NOMO-1 treated with DMSO at 0.1 percent for 48 hours (cell line): ENCODE measurements at regions not wholly inside any gene's neighbourhood (a gene's known extent, or its start where the extent isn't known, plus 50 kb on each side); places are given as distances from the start of the nearest gene placed in this dataset.
A peak's percentile ranks its signal among the peaks of the same experiment; 100 is the strongest.

Source experiments
- DNase-seq: peaks from one replicate; lab custom pipeline; 2025; ENCODE audit not compliant: unreplicated experiment; lab: John Stamatoyannopoulos, UW

DNA sequence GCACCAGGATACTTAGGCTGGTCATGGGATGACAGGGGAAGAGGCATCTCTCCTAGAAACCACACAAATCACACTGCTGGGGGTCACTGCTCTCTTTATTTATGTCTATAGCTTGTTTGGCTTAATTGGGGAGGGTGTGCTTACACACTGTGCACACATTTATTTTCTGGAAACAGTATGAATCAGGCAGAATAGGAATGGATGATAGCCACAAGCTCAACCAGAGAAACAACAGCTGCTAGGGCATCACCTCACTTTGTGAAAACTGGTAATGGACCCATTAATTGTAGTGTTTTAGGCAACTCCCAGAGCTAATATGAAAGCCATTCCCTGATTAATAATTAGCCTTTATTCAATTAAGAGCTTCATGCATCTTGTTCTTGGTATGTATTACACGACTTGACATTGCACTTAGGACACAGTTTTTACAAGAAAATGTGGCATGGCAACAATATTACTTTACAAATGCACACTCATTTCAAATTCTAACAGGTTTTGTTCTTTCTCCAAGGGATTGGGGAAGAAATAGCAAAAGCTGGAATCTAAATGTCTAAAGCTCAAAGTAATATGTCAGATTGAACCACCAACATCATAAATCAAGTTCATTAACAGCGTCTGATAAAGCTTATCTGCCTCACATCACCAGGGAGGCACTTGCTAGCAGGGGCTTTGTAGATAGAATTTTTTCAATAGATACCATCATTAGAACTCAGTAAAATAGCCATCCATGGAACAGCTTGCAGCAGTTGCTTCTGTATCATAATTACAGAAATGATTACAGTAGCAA, 361.9 kb upstream of the FSHR start:
- no peak for DNase-seq

DNA sequence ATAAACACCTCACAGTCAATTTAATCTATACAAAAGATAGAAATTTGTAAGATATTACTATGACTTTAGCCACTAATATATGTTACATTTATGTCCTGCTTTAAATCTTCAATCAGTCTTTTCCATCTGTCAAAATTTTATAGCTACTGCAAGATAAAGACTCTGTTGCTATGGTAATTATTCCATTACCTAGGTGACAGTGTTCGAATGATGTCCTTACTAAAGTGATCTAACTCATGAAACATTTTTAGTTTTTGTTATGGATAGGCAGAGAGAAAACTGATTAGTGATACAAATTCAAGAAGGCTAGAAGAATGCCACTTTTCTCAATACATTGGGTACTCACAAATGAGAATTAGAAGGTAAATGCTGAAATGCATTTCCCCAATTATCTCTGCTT, 359.9 kb upstream of the FSHR start:
- DNase-seq = no peak

DNA sequence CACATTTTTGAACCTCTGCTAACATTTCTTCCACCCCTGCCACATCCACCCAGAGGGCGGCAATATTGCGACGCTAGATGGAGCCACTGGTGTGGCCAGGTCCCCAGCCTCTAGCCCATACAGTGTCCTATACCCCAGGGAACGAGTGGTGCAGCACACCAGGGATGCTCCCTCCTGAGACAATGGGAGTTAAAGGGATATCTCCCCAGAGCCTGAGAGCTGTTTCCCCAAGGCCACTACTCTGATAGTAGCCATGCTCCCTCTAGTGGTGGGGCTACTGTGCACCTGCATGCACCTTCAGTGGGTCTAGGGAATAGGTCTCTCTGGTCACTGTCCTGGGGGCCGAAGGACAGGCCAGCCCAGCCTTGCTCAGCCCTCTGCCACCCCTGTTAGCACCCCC, 336.4 kb upstream of the FSHR start:
- peak; percentile 6 for DNase-seq

DNA sequence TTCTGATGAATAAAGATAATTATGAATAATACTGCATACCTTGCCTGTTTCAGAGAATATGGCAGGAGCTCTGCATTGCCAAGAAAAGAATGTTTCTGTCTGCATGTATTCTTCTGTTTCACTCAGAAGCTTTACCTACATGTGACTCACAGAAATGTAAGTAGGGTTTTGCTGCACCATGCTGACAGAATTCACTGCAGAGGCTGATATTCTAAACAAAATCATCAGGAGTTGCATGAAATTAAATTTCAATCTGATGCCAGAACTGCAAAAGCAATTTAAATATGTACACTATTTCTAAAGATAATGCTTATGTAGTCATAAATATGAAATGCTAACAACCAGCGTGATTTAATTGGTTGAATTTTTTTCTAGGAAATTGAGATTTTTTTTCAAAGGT, 332.8 kb upstream of the FSHR start:
- DNase-seq = no peak

DNA sequence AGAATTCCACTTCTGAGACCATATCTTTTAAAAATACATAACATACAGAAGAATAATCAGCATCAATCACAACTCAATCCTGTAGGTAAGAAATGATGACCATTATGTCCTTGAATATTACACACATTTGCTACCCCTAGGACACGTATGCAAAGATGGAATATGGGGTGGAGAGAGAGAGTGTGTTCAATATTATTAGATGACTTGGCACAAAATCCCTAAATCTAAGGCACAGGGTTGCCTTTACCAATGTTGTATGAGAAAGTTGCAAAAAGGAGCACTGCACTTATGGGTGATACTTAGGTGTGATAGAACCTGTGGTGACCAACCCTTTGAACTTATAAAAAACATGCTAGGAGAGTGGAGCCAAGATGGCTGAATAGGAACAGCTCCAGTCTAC, 326.2 kb upstream of the FSHR start:
- no peak for DNase-seq

DNA sequence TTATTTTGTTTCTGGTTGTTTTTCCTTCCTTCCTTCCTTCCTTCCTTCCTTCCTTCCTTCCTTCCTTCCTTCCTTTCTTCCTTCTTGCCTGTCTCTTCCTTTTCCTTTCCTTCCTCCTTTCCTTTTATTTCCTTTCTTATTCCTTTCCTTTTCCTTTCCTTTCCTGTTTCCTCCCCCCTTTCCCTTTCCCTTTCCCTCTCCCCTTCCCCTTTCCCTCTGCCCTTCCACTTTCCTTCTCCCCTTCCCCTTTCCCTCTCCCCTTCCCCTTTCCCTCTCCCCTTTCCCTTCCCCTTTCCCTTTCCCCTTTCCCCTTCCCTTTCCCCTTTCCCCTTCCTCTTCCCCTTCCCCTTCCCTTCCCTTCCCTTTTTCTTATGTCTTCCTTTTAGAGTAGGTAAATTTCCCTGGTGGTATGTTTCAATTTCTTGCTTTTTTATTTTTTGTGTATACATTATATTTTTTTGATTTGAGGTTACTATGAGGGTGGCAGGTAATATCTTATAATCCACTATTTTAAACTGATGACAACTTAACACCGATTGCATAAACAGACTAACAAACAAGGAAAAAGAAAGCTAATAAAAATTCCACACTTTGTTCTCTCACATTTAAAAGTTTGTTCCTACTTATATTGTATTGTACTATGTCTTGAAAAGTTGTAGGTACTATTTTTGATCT, 311.0 kb upstream of the FSHR start:
- DNase-seq = no peak

DNA sequence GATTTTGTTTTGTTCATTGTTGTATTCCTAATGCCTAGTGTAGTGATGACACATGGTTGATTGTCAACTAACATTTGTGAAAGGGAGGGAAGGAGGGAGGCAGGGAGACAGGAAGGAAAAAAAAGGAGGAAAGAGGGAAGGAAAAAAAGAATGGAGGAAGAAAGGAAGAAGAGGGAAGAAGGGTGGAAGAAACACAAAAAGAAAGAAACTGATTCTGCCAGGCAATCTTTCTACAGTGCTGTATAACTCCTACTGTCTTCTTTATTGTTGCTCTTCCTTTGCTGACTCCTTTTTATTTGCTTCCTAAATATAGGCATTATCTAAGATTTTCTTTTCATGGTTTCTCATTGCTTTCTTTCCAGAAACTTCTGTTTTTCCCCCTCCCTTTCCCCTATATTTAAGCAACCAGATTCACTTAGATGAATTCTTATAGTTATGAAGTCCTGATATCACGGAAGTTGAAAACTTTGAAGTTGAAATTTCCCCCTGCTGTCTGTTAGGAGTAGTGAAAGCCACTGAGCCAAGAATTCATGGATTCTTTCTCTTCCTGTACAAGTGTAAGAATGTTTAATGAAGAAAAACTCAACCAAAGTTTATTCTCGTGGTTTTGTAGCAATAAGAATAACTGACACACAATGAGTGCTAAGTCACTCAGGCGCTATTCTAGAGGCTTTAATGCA, 305.1 kb upstream of the FSHR start:
- DNase-seq = no peak

DNA sequence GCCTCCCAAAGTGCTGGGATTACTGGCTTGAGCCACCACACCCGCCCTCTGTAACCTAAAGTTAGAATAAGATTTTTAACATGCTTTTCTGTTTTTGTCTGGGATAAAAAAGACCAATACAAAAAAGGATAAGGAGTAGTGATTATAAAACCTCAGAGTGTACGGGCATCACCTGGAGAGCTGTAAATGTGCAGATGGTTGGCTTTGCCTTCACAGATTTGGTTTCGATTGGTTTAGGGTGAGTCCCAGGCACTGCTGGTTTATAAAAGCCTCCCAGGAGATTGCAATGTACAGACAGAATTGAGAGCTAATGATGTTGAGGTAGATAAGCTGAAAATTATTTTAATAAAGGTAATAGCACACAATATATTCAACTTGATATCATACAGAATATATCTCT, 289.7 kb upstream of the FSHR start:
- DNase-seq = no peak

DNA sequence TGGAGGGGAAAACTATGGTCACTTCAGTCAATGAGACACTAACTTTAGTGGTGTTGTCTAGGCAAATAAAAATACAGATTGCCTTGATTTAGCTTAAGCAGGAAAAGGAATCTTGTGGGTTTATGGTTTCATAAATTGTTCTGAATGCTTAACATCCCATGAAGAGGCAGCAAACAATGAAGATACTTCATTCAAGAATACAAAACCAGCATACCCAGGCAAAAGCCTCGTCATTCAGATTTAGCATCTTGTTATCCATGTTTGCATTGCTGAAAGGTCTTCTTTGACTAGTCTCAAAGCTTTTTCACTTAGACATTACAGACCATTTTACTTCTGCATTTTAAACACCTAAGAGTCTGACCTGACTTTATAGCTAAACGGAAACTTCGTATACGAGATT, 272.7 kb upstream of the FSHR start:
- no peak for DNase-seq

DNA sequence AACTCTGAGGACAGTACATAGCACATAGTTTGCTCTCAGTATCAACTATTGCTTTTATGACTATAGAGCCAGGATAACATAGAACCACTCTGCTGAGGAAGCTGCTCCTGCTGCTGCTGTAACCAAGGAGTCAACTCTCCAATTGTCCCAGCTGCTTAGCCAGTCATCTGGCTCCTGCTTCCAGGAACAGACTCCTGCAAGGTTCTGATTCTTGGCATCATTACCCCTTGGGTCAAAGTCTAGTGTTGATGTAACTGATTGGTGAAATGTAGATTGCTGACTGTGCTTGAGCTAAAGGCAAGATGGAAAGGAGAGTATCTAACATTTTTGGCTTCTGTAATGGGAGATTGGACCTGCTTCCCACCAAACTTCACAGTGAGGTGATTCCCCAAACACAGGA, 261.9 kb upstream of the FSHR start:
- no peak for DNase-seq

DNA sequence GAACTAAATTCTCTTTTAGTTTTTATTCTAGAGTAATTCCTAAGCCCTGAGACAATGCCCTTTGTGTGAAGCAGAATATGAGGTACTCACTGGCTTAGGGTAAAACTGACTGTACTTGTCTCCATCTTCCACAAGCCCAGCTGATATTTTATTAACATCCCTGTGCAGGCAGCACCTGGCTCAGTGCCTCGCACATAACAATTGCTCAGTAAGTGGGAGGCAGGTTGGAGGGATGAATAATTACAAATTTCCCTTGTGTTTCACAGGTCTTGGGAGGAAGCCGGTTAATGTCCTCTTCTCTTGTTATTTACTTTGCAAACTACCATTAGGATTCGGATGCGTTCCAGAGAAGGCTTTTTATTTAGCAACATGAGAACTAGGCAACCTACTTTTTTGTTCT, 249.8 kb upstream of the FSHR start:
- no peak for DNase-seq

DNA sequence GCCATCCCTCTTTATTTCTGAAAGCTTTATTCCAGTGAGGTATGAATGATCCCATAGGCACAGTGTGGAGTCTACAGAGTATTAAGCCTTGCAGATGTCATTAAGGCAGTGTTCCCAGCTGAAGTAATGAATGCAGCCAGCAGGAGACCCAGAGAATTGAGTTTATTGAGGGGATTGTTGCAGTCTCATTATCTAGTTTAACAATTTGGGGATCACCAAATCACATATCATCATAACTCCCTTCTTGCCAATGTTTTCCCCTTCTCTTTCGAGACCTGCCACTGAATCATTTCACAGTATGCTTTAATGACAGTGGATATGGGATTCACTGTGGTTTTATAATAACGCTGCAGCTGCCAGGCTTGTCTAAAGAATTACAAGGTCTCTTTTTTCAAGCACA, 249.3 kb upstream of the FSHR start:
- no peak for DNase-seq

DNA sequence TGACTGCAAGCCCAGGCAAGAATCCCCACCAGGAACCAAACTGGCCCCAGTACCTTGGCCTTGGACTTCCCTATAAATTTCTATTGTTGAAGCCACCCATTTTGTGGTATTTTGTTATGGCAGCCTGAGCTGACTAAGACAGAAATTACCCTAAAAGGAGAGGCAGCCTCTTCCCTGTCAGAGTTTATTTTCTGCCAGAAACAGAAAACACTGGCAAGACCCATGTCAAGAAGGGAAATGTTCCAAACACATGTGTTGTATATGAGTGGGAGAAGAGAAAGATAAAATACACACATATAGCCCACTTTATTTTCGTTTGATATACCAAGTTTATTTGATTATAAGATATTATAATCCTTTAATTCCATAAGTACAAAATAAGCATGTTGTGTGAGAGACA, 225.1 kb upstream of the FSHR start:
- DNase-seq = no peak

DNA sequence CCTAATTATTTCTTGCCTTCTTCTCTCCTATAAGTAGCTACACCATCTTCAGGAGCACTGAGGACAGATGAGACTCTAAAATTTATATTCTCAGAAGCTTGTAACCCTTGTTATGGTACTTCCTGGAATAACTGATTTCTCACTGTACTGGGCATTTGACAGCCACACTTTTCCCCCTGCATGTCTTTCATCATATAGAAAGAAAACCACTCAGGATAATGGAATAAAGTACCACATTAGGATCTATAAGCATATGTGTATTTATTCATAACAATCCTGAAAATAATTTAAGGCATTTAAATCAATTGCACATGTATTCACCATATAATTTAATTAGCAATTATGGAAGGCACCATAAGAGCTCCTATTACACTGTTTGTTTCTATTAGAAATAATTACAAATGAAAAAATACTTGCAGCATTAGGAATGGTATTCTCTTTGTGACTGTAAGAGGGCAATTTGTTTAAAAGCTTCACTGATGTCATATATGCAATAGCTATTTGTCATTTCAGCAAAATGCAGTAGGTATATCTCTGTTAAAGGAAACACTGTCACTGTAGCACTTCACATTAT, 216.9 kb upstream of the FSHR start:
- DNase-seq = no peak

DNA sequence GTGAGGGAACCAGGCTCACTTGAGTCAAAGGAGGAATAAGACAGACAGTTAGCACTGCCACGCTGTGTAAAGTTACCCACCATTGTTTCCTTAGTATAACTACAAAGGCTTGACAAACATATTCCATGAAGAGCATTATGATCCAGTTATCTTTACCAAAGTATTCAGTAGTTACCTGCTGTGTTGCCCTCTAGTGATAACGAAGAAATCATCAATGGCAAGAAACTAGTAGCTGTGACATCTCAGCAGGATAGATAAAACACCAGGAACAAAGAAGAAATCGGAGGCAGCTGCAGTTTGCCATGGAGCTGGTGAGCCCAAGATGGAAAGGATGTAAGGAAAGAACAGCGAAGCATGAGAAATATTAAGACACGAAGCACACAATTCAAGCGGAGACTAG, 215.3 kb upstream of the FSHR start:
- no peak for DNase-seq

DNA sequence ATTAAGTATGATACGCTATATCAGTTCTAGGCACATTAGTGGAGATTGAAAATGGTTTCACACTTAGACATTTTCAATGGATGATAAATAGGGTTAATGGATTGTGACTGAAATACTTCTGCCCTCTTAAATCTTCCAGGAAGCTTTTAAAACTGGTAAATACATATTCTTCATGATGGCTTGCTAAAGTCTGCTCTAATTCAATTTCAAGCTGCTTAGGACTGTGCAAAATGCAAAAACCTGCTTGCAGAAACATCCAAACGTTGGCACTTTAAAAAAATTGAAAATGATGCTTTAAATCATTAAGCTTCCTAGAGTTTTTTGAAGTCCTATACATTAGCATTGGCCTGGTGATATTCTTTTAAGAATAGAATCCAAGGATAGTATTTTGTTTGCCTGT, 214.8 kb upstream of the FSHR start:
- no peak for DNase-seq

DNA sequence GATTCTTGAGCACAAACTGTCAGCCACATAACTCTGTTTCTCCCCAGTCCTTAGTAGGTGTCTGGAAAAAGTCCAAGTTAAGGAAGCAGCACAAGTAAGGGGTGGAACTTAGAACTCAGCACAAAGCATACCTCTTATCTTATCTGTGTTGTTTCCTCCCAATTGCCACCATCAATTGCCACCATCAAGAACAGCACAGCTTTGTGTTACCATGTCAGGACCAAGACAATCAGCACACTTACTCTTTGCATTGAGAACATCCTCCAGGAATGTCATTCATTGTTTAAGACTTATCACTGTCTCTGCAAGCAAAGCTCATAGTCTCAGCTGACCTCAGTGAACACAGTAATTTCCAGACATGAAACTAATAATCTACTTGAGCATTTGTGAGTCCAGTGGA, 212.7 kb upstream of the FSHR start:
- no peak for DNase-seq

DNA sequence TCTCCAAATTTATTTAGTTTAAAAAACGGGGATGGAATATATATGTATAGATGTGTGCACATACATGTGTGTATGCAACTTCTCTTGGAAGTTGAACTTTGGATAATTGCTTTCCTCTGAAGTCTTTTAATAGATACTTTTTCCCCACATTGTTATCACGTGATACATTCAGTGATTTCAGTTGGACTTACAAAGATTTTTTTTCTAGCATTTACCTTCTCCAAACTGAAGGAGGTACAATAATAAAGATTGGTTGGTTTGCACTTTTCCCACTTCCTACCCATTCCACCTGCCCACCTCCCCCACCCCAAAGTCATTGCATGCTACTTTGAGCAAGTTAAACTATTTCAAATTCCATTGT, 206.1 kb upstream of the FSHR start:
- no peak for DNase-seq

DNA sequence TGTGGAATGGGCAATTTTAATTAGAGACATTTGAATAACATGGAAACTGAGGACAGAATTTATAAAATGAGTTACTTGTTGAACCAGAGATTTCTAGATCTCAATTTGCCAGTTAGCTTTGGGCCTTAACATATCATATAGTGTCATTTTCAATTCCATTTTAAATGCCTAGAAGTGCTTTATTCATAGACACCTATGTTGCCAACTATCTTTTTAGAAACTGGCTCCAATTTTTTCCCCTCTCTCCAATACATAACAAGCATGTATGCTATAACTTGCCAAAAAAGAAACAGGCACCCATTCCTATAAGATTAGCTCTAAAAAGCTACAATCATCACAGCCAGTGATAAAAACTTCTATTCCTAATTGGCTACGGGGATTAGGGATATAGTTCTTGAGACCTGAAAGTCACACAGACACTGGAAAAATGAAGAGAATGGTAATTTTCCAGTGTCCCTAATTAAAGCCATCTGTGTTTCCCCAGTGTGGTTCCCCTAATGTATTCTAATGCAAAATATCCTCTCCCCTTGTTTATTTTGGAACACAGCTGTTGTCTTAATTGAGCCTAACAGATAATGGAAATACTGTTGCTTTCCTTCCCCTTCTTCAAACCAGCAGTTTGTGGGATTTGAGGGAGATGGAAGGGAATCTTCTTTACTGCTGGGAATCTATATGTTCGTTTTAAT, 205.5 kb upstream of the FSHR start:
- DNase-seq = no peak

DNA sequence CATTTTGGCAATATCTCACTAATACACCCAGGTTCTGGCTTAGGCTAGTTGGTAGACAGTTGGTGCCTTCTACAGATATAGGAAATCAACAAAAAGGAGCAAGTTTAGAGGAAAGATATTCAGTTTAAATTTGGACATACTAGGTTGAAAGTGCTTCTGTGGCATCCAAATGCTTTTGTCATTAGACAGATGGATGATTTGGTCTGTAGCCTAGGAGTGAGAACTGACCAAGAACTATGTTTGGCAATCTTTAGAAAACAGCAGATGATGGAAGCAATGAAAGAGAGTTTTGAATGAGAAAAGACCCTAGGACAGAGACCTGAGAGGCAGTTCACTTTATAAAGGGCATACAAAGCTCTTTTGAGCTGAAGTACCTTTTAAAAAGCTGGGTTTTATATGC, 201.3 kb upstream of the FSHR start:
- DNase-seq = no peak

DNA sequence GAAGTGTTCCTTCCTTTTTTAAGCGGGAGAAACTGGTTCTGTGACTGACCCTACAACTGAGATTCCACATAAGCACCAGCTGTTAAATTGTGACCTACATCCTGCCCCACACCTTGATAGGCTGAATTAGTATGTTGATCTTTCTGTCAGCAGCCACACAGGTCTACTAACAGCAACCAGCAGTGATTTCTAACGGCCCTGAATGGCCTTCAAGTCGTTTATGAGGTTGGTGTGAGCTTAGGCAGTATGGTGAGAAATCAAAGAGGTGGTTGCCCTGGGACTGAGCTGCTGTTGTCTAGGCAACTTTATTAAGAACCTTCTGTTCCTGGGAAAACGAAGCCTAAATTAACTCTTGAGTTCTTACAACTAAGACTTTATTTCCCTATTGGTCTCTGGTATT, 197.2 kb upstream of the FSHR start:
- DNase-seq = no peak

DNA sequence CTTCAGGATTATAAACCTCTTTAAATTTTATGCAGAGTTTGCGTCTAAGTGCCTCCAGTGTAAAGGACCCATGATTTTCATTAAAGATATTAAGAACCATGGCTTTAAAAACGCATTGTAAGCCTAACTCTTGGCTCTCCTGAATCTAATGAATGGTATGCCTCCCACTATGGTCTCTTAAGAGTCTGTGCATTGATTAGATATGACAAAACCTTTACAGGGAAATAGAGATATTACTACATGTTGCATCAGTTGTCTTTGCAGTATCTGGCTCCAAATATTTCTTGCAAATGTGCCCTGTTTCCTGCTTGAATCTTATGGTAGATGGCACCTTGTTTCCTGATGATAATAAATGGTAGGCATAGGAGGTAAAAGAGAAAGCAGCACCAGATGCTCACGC, 189.3 kb upstream of the FSHR start:
- DNase-seq = no peak
